ENCODE measurements at regions not wholly inside any gene's neighbourhood (a gene's known extent, or its start where the extent isn't known, plus 50 kb on each side); places are given as distances from the start of the nearest gene placed in this dataset.
A peak's percentile ranks its signal among the peaks of the same experiment; 100 is the strongest.

GRCh38 chr5:115402822-115403577 lies 106.5 kb upstream of the CCDC112 start:
- DNase-seq = no peak

GRCh38 chr5:115402092-115402491 lies 105.6 kb upstream of the CCDC112 start:
- DNase-seq = no peak

GRCh38 chr5:115398719-115399118 lies 102.3 kb upstream of the CCDC112 start:
- DNase-seq = no peak

- DNase-seq = no peak
Observed at GRCh38 chr5:115396688-115397087, 100.2 kb upstream of the CCDC112 start.

GRCh38 chr5:115396081-115396480 lies 99.6 kb upstream of the CCDC112 start:
- no peak for DNase-seq

- DNase-seq = no peak
Observed at GRCh38 chr5:115394531-115394930, 98.1 kb upstream of the CCDC112 start.

- no peak for DNase-seq
Observed at GRCh38 chr5:115393239-115393638, 96.8 kb upstream of the CCDC112 start.

- DNase-seq = no peak
Observed at GRCh38 chr5:115392611-115393010, 96.2 kb upstream of the CCDC112 start.

GRCh38 chr5:115391780-115392179 lies 95.3 kb upstream of the CCDC112 start:
- DNase-seq = no peak

- DNase-seq = peak; percentile 76
Observed at GRCh38 chr5:115389799-115390382, 93.4 kb upstream of the CCDC112 start.

- DNase-seq = no peak
Observed at GRCh38 chr5:115389034-115389798, 92.8 kb upstream of the CCDC112 start.

- no peak for DNase-seq
Observed at GRCh38 chr5:115388240-115388639, 91.8 kb upstream of the CCDC112 start.

- no peak for DNase-seq
Observed at GRCh38 chr5:115387816-115388215, 91.4 kb upstream of the CCDC112 start.

GRCh38 chr5:115386657-115387056 lies 90.2 kb upstream of the CCDC112 start:
- no peak for DNase-seq

GRCh38 chr5:115384587-115385375 lies 88.3 kb upstream of the CCDC112 start:
- no peak for DNase-seq

GRCh38 chr5:115382989-115383388 lies 86.5 kb upstream of the CCDC112 start:
- DNase-seq = no peak

GRCh38 chr5:115381911-115382662 lies 85.6 kb upstream of the CCDC112 start:
- DNase-seq = no peak

- DNase-seq = no peak
Observed at GRCh38 chr5:115379622-115380344, 83.3 kb upstream of the CCDC112 start.

GRCh38 chr5:115378754-115379153 lies 82.3 kb upstream of the CCDC112 start:
- no peak for DNase-seq

GRCh38 chr5:115377468-115378217 lies 81.2 kb upstream of the CCDC112 start:
- DNase-seq = no peak

GRCh38 chr5:115375893-115376292 lies 79.4 kb upstream of the CCDC112 start:
- DNase-seq = no peak

Measured in islet precursor cell (in vitro differentiated cells).